HCT116 (cell line): ENCODE measurements at regions not wholly inside any gene's neighbourhood (a gene's known extent, or its start where the extent isn't known, plus 50 kb on each side); places are given as distances from the start of the nearest gene placed in this dataset.

ENCODE experiments used
- ATAC-seq: fragments of 200-7000 bp; cut with Tn5 transposase; 2 replicates; pipeline ENCODE4 v1.9.1; 2020; ENCODE audit warnings: mild to moderate bottlenecking, moderate library complexity
- BruUV-seq: library from RNA; stranded (reverse); fragments of 400-500 nt; replicated peaks from 2 replicates; lab custom pipeline; 2021; lab: Mats Ljungman, UMichigan
- CTCF ChIA-PET: fragments of 300-600 bp; sonication (Branson Sonifier 250); formaldehyde crosslinking; loops from one replicate; lab custom pipeline; 2021; ENCODE audit warnings: antibody characterized with exemption; lab: Charles Lee
- POLR2A ChIA-PET: fragments of 300-600, 350-600 bp; sonication (Branson Sonifier 250); formaldehyde crosslinking; loops from one replicate; lab custom pipeline; 2021; ENCODE audit warnings: antibody characterized with exemption; lab: Charles Lee
- RAD21 ChIA-PET, 2 experiments: fragments of 300-600 bp; sonication (Branson Sonifier 250); formaldehyde crosslinking; loops; one replicate each; lab custom pipeline; 2023; ENCODE audit warnings: low total read pairs in 2 of 2; ENCODE audit not compliant: uncharacterized antibody in 2 of 2, unreplicated experiment in 2 of 2, low non-redundant PET in 1 of 2; lab: Charles Lee
- DNase-seq: peaks from one replicate; pipeline ENCODE4 v3.0.0-alpha.2; 2010; ENCODE audit warnings: low read depth, low spot score
- H2AFZ ChIP-seq: fragments of 200-600 bp; shearing (Covaris generic), sonication (generic); 2 replicates; pipeline ENCODE4 v1.6.1; 2017; ENCODE audit warnings: low read depth, mixed run types, mixed read lengths, antibody characterized with exemption, low read length; ENCODE audit not compliant: poor library complexity, severe bottlenecking
- H3K27ac ChIP-seq: 2 replicates; pipeline ENCODE4 v1.5.1; 2012; ENCODE audit warnings: low read depth, low read length
- H3K27me3 ChIP-seq: fragments of 200-600 bp; sonication (generic); 2 replicates; pipeline ENCODE4 v1.6.1; 2016; ENCODE audit warnings: mixed run types, low read length, mixed read lengths; ENCODE audit not compliant: insufficient read depth
- H3K36me3 ChIP-seq, 2 experiments: fragments of 200-500 bp in 1 of 2; fragments of 200-600 bp in 1 of 2; sonication (Bioruptor generic) in 1 of 2; sonication (generic) in 1 of 2; 2 replicates each; pipeline versions ENCODE4 v1.5.1 to v1.6.1; 2014 to 2016; ENCODE audit warnings: low read length in 2 of 2, inconsistent platforms in 1 of 2, mixed read lengths in 1 of 2, mixed run types in 1 of 2; ENCODE audit not compliant: insufficient read depth in 2 of 2, control insufficient read depth in 1 of 2
- H3K4me1 ChIP-seq, 2 experiments: fragments of 200-600 bp in 1 of 2; sonication (generic) in 1 of 2; 2 replicates each; pipeline versions ENCODE4 v1.5.1 to v1.6.1; 2012 to 2017; ENCODE audit warnings: low read length in 2 of 2, inconsistent platforms in 1 of 2, mild to moderate bottlenecking in 1 of 2, mixed read lengths in 1 of 2, mixed run types in 1 of 2, moderate library complexity in 1 of 2; ENCODE audit not compliant: insufficient read depth in 2 of 2, control insufficient read depth in 1 of 2
- H3K4me2 ChIP-seq: fragments of 200-600 bp; sonication (generic); 2 replicates; pipeline ENCODE4 v1.6.1; 2017; ENCODE audit warnings: mixed run types, low read length, mixed read lengths
- H3K4me3 ChIP-seq, 2 experiments: fragments of 200-600 bp in 1 of 2; sonication (generic) in 1 of 2; replicated peaks in 1 of 2; 2 replicates each; pipeline ENCODE4 v1.5.1; 2011 to 2016; ENCODE audit warnings: low read length in 2 of 2, control low read depth in 1 of 2, low read depth in 1 of 2, mild to moderate bottlenecking in 1 of 2, mixed read lengths in 1 of 2, mixed run types in 1 of 2
- H3K79me2 ChIP-seq: fragments of 200-600 bp; sonication (generic); 2 replicates; pipeline ENCODE4 v1.6.1; 2017; ENCODE audit warnings: mild to moderate bottlenecking, mixed run types, low read length, moderate library complexity, mixed read lengths; ENCODE audit not compliant: insufficient read depth
- H3K9ac ChIP-seq: fragments of 200-600 bp; sonication (generic); 2 replicates; pipeline ENCODE4 v1.6.1; 2016; ENCODE audit warnings: low read length, mixed read lengths
- H3K9me2 ChIP-seq: fragments of 200-600 bp; sonication (generic), shearing (Covaris generic); 2 replicates; pipeline ENCODE4 v1.6.1; 2017; ENCODE audit warnings: mixed run types, mild to moderate bottlenecking, moderate library complexity; ENCODE audit not compliant: insufficient read depth
- H3K9me3 ChIP-seq, 2 experiments: fragments of 200-500 bp in 1 of 2; fragments of 200-600 bp in 1 of 2; sonication (Bioruptor generic) in 1 of 2; sonication (generic) in 1 of 2; 2 replicates each; pipeline ENCODE4 v1.6.1; 2014 to 2017; ENCODE audit warnings: low read length in 2 of 2, mixed read lengths in 2 of 2, inconsistent platforms in 1 of 2, low read depth in 1 of 2, mild to moderate bottlenecking in 1 of 2, mixed run types in 1 of 2, moderate library complexity in 1 of 2; ENCODE audit not compliant: control insufficient read depth in 1 of 2, insufficient read depth in 1 of 2
- H4K20me1 ChIP-seq: fragments of 200-600 bp; sonication (generic), shearing (Covaris generic); 2 replicates; pipeline ENCODE4 v1.6.1; 2017; ENCODE audit warnings: mixed run types, mild to moderate bottlenecking, moderate library complexity; ENCODE audit not compliant: insufficient read depth
- CBX3 ChIP-seq: IDR thresholded peaks from 2 replicates; pipeline ENCODE4 v1.6.1; 2012; ENCODE audit warnings: low read depth
- EZH2phosphoT487 ChIP-seq: fragments of 200-600 bp; IDR thresholded peaks from 2 replicates; pipeline ENCODE4 v1.6.1; 2018; ENCODE audit warnings: antibody characterized with exemption, borderline replicate concordance
- FOSL1 ChIP-seq: IDR thresholded peaks from 2 replicates; pipeline ENCODE4 v1.6.1; 2012; ENCODE audit warnings: low read depth
- POLR2A ChIP-seq: IDR thresholded peaks from 2 replicates; pipeline ENCODE4 v1.7.0; 2011; ENCODE audit warnings: borderline replicate concordance; ENCODE audit not compliant: insufficient read depth, insufficient read length; ENCODE audit errors: extremely low read depth
- POLR2AphosphoS5 ChIP-seq: IDR thresholded peaks from 2 replicates; pipeline ENCODE4 v1.6.1; 2011; ENCODE audit warnings: mild to moderate bottlenecking, low read depth, low read length, moderate library complexity
- SP1 ChIP-seq: IDR thresholded peaks from 2 replicates; pipeline ENCODE4 v1.6.1; 2012; ENCODE audit warnings: low read depth
- SRF ChIP-seq: IDR thresholded peaks from 2 replicates; pipeline ENCODE4 v1.6.1; 2012; ENCODE audit warnings: low read depth
- ZFX ChIP-seq: fragments of 450-650 bp; IDR thresholded peaks from 2 replicates; pipeline ENCODE4 v1.6.1; 2017
- intact Hi-C: fragments of 100-400 bp; cut with micrococcal nuclease; formaldehyde crosslinking; loops from 2 replicates; pipeline ENCODE4 v1.10.0; 2022
- TF ChIP-seq, protein P1 (sequence below): IDR thresholded peaks from 2 replicates; pipeline ENCODE4 v1.6.1; 2012
- TF ChIP-seq, protein P2 (sequence below), 3 experiments: fragments of 200-600 bp in 1 of 3; sonication (generic) in 1 of 3; IDR thresholded peaks in 2 of 3; conservative IDR thresholded peaks in 1 of 3; 2 replicates each; pipeline ENCODE4 v1.5.1; 2012 to 2017; ENCODE audit warnings: low read depth in 2 of 3, low read length in 2 of 3, antibody characterized with exemption in 1 of 3, borderline replicate concordance in 1 of 3, control low read depth in 1 of 3, mild to moderate bottlenecking in 1 of 3, mixed read lengths in 1 of 3, mixed run types in 1 of 3, moderate library complexity in 1 of 3; ENCODE audit not compliant: insufficient read depth in 1 of 3
- TF ChIP-seq, protein P3 (sequence below): IDR thresholded peaks from 2 replicates; pipeline ENCODE4 v1.6.1; 2012
- TF ChIP-seq, protein P4 (sequence below): IDR thresholded peaks from 2 replicates; pipeline ENCODE4 v1.6.1; 2012; ENCODE audit warnings: low read depth

DNA sequence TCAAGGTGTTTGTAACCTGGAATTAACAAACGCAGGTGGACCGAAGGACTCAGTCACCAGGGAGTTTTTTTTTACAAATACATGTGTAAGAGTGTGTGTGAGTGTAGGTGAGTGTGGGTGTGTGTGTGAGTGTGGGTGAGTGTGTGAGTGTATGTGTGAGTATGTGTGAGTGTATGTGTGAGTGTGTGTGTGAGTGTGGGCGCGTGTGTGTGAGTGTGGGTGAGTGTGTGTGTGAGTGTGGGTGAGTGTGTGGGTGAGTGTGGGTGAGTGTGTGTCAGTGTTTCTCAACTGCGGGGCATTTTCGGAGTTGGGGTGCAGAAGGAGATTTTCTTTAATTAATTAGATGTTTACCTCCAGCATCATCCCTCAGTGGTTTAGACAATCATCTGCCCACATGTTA, 1178.8 kb downstream of the VRK1 start:
- ChIA-PET POLR2A (no interaction called here), RAD21 (no interaction called here), CTCF (no interaction called here)
- intact Hi-C loops: no loop called here
- Histone ChIP-seq H3K4me2 (no peak overlapping the region), H3K36me3 (no peaks in the 10 kb centered on the region), H3K27me3 (no peaks in the 10 kb centered on the region), H3K9me3 (peaks cover 0 to 3% of the 10 kb centered on the region in 2 experiments; a peak in 1 of 4 replicates), H4K20me1 (no peaks in the 10 kb centered on the region), H2AFZ (no peak overlapping the region), H3K4me1 (no peaks in the 10 kb centered on the region), H3K27ac (no peak overlapping the region), H3K9ac (no peak overlapping the region), H3K4me3 (no peak overlapping the region), H3K9me2 (no peaks in the 10 kb centered on the region), H3K79me2 (no peaks in the 10 kb centered on the region)
- no peak for TF ChIP-seq SP1
- TF ChIP-seq EZH2phosphoT487: no peak
- TF ChIP-seq, protein P1, sequence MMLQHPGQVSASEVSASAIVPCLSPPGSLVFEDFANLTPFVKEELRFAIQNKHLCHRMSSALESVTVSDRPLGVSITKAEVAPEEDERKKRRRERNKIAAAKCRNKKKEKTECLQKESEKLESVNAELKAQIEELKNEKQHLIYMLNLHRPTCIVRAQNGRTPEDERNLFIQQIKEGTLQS: no peak
- no peak for TF ChIP-seq POLR2AphosphoS5
- no peak for TF ChIP-seq CBX3
- TF ChIP-seq, protein P2, sequence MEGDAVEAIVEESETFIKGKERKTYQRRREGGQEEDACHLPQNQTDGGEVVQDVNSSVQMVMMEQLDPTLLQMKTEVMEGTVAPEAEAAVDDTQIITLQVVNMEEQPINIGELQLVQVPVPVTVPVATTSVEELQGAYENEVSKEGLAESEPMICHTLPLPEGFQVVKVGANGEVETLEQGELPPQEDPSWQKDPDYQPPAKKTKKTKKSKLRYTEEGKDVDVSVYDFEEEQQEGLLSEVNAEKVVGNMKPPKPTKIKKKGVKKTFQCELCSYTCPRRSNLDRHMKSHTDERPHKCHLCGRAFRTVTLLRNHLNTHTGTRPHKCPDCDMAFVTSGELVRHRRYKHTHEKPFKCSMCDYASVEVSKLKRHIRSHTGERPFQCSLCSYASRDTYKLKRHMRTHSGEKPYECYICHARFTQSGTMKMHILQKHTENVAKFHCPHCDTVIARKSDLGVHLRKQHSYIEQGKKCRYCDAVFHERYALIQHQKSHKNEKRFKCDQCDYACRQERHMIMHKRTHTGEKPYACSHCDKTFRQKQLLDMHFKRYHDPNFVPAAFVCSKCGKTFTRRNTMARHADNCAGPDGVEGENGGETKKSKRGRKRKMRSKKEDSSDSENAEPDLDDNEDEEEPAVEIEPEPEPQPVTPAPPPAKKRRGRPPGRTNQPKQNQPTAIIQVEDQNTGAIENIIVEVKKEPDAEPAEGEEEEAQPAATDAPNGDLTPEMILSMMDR (IDR thresholded peaks at IDR 0.05 in 2 of 3, conservative IDR thresholded peaks at IDR 0.05 in 1 of 3; ENCODE audit: borderline replicate concordance in 1 of 3, insufficient read depth in 1 of 3, low read depth in 2 of 3, low read length in 2 of 3): no peak
- no peak for TF ChIP-seq SRF
- TF ChIP-seq, protein P3, sequence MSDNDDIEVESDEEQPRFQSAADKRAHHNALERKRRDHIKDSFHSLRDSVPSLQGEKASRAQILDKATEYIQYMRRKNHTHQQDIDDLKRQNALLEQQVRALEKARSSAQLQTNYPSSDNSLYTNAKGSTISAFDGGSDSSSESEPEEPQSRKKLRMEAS: no peak
- TF ChIP-seq FOSL1: no peak
- TF ChIP-seq POLR2A: no peak
- TF ChIP-seq, protein P4, sequence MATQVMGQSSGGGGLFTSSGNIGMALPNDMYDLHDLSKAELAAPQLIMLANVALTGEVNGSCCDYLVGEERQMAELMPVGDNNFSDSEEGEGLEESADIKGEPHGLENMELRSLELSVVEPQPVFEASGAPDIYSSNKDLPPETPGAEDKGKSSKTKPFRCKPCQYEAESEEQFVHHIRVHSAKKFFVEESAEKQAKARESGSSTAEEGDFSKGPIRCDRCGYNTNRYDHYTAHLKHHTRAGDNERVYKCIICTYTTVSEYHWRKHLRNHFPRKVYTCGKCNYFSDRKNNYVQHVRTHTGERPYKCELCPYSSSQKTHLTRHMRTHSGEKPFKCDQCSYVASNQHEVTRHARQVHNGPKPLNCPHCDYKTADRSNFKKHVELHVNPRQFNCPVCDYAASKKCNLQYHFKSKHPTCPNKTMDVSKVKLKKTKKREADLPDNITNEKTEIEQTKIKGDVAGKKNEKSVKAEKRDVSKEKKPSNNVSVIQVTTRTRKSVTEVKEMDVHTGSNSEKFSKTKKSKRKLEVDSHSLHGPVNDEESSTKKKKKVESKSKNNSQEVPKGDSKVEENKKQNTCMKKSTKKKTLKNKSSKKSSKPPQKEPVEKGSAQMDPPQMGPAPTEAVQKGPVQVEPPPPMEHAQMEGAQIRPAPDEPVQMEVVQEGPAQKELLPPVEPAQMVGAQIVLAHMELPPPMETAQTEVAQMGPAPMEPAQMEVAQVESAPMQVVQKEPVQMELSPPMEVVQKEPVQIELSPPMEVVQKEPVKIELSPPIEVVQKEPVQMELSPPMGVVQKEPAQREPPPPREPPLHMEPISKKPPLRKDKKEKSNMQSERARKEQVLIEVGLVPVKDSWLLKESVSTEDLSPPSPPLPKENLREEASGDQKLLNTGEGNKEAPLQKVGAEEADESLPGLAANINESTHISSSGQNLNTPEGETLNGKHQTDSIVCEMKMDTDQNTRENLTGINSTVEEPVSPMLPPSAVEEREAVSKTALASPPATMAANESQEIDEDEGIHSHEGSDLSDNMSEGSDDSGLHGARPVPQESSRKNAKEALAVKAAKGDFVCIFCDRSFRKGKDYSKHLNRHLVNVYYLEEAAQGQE: no peak
- no peak for TF ChIP-seq ZFX
- BruUV-seq: no TSS peak
- ATAC-seq (no peak), DNase-seq (no peak)
